RWPE1 (cell line): ENCODE measurements at regions not wholly inside any gene's neighbourhood (a gene's known extent, or its start where the extent isn't known, plus 50 kb on each side); places are given as distances from the start of the nearest gene placed in this dataset.
A peak's percentile ranks its signal among the peaks of the same experiment; 100 is the strongest.

Experiments used
- CTCF ChIA-PET: fragments of 350-600 bp; sonication (Branson Sonifier 250); formaldehyde crosslinking; extraction: SDS; loops from one replicate; lab custom pipeline; 2021; lab: Yijun Ruan, JAX
- POLR2A ChIA-PET: fragments of 400-600 bp; formaldehyde crosslinking; extraction: SDS; loops from one replicate; lab custom pipeline; 2020; ENCODE audit warnings: antibody characterized with exemption; ENCODE audit not compliant: low non-redundant PET; lab: Yijun Ruan, JAX
- DNase-seq: peaks from one replicate; pipeline ENCODE4 v3.0.0; 2012; ENCODE audit warnings: low spot score
- H3K27ac ChIP-seq: fragments of 450-650 bp; 2 replicates; pipeline ENCODE4 v1.5.1; 2017
- CTCF ChIP-seq: fragments of 450-650 bp; conservative IDR thresholded peaks from 2 replicates; pipeline ENCODE4 v1.5.1; 2017; ENCODE audit warnings: low read depth, mild to moderate bottlenecking

- H3K27ac ChIP-seq: no peak overlapping the region
- ChIA-PET POLR2A (interaction anchor here (0.7 kb wide), 1 partner anchor 185 kb away, joined by 4 read pairs; no protein-coding TSS in a partner anchor), CTCF (interaction anchor here (0.5 kb wide), 1 partner anchor 37 kb away, joined by 5 read pairs; no protein-coding TSS in a partner anchor)
- peak; percentile 42 for DNase-seq
- no peak for TF ChIP-seq CTCF
These were observed 134.2 kb downstream of the CEP57L1 start for GRCh38 chr6:109229536-109229935.

- POLR2A ChIA-PET: no interaction called here
- no peak for TF ChIP-seq CTCF
- CTCF ChIA-PET: no interaction called here
- H3K27ac ChIP-seq: no peak overlapping the region
- DNase-seq: no peak
These were observed 132.3 kb downstream of the CEP57L1 start for GRCh38 chr6:109227646-109228045.

GRCh38 chr6:109226353-109226752, 131.0 kb downstream of the CEP57L1 start:
- ChIA-PET POLR2A (no interaction called here), CTCF (no interaction called here)
- DNase-seq: no peak
- H3K27ac ChIP-seq: no peak overlapping the region
- no peak for TF ChIP-seq CTCF

GRCh38 chr6:109225946-109226345, 130.6 kb downstream of the CEP57L1 start:
- POLR2A ChIA-PET: no interaction called here
- no peak for DNase-seq
- CTCF ChIA-PET: no interaction called here
- no peak overlapping the region for H3K27ac ChIP-seq
- no peak for TF ChIP-seq CTCF

DNA sequence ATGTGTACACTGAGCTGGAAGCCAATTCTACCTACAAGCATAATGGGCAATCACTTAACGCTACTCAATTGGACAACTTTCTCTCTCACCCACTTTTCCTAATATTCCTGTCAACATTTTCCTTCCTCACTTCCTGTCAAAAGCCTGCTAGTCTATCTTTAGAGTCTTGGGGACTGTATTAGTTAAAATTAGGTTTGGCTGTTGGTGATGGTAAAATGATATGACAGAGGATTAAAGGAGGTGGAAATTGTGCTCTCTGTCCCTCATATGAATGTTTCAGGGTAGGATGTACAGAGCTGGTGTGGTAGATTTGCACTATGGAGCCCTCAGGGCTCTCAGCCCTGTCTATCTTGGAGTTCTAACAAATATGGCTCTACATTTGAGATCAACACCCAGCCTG, 129.7 kb downstream of the CEP57L1 start:
- DNase-seq: no peak
- POLR2A ChIA-PET: no interaction called here
- no peak for TF ChIP-seq CTCF
- no peak overlapping the region for H3K27ac ChIP-seq
- CTCF ChIA-PET: no interaction called here

DNA sequence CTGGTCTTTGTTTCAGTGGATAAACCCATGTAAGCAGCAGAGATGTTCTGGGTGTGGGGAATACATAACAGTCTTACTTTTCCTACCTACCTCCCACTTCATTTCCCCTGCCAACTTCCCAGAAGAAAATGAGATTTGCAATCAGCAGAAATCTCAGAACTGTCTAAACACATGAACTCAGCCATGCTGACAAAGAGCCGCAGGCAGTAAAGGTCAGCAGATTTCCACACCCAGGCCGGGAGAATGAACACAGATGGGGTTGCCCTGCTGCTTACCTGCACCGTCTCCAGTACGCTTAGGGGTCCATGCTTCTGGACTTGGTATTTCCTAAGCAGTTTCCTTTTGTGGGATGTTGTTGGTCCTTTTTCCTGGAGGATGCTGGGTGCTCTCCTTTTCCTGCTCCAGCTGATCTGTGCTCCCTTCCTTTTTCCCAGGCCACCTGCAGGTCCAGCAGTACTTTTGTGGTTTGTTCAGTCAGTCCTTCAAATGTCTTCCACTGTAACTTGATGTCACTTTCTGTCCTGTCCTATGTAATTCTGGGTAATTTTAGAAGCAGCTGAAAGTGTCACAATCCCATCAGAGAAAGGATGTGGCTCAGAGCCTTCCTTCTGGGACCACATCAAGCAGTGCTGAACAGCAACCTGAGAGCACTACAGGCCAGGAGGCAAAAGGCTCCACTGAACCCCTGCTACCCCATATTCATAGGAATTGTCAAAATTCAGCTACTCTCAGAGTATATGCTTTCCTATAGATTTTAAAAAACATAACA, 129.0 kb downstream of the CEP57L1 start:
- ChIA-PET CTCF (interaction anchor here (0.5 kb wide), 1 partner anchor 187 kb away, joined by 3 read pairs; no protein-coding TSS in a partner anchor), POLR2A (no interaction called here)
- TF ChIP-seq CTCF: no peak
- DNase-seq: no peak
- H3K27ac ChIP-seq: no peak overlapping the region
